Stimulated activated naive B cell treated with anti-CD40 and anti-IgM and Interleukin-4, amounts not matched to agents 10 μg/mL and 1 μg/mL and 100 μg/mL, for 72 hours (primary cell): ENCODE measurements at regions not wholly inside any gene's neighbourhood (a gene's known extent, or its start where the extent isn't known, plus 50 kb on each side); places are given as distances from the start of the nearest gene placed in this dataset.

Experiments used
- ATAC-seq, 2 donors: fragments of 150-1000 bp; cut with Tn5 transposase; replicated peaks; 2 replicates each; pipeline ENCODE4 v1.10.0; 2021; ENCODE audit warnings: moderate library complexity in 1 of 2
- DNase-seq: peaks from one replicate; pipeline ENCODE4 v3.0.0; 2021
- H3K27ac Mint-ChIP-seq: one replicate; pipeline ENCODE4 v1.8.0; 2022; ENCODE audit warnings: mild to moderate bottlenecking, mixed read lengths
- H3K27me3 Mint-ChIP-seq, 2 donors: one replicate each; pipeline ENCODE4 v1.8.0; 2022; ENCODE audit warnings: mixed read lengths in 2 of 2
- H3K36me3 Mint-ChIP-seq, 2 donors: one replicate each; pipeline ENCODE4 v1.8.0; 2022; ENCODE audit warnings: mixed read lengths in 2 of 2, mild to moderate bottlenecking in 1 of 2
- H3K4me1 Mint-ChIP-seq, 2 donors: one replicate each; pipeline ENCODE4 v1.8.0; 2022; ENCODE audit warnings: mixed read lengths in 2 of 2, mild to moderate bottlenecking in 1 of 2
- H3K4me3 Mint-ChIP-seq, 2 donors: one replicate each; pipeline ENCODE4 v1.8.0; 2022; ENCODE audit warnings: mild to moderate bottlenecking in 2 of 2, mixed read lengths in 2 of 2, moderate library complexity in 1 of 2
- H3K9me3 Mint-ChIP-seq, 2 donors: one replicate each; pipeline ENCODE4 v1.8.0; 2022; ENCODE audit warnings: mixed read lengths in 2 of 2, mild to moderate bottlenecking in 1 of 2

- DNase-seq (no peak), ATAC-seq (no peak)
- no peak overlapping the region for H3K4me3 Mint-ChIP-seq
- H3K9me3 Mint-ChIP-seq, result no peaks in the 10 kb centered on the region
- H3K27ac Mint-ChIP-seq, result no peak overlapping the region
- peaks cover 0 to under 1% of the 10 kb centered on the region in 2 donors for H3K4me1 Mint-ChIP-seq
- H3K36me3 Mint-ChIP-seq, result no peaks in the 10 kb centered on the region
- peaks cover 18 to 31% of the 10 kb centered on the region in 2 donors for H3K27me3 Mint-ChIP-seq
Measured at GRCh38 chr21:33121715-33122475, 52.0 kb downstream of the OLIG1 start.

GRCh38 chr21:33122507-33122906 is 52.6 kb downstream of the OLIG1 start:
- DNase-seq, result no peak
- peaks cover 24 to 33% of the 10 kb centered on the region in 2 donors for H3K27me3 Mint-ChIP-seq

GRCh38 chr21:33123374-33124123 is 53.6 kb downstream of the OLIG1 start:
- DNase-seq (no peak), ATAC-seq (no peak)
- Mint-ChIP-seq H3K27me3 (peaks cover 33 to 35% of the 10 kb centered on the region in 2 donors), H3K27ac (no peak overlapping the region), H3K4me3 (no peak overlapping the region), H3K36me3 (no peaks in the 10 kb centered on the region), H3K9me3 (no peaks in the 10 kb centered on the region), H3K4me1 (peaks cover 6 to 7% of the 10 kb centered on the region in 2 donors)

More at GRCh38 chr21:33122507-33122906, 52.6 kb downstream of the OLIG1 start:
- Mint-ChIP-seq H3K4me3 (no peak overlapping the region), H3K4me1 (peaks cover 6% of the 10 kb centered on the region in 2 donors), H3K27ac (no peak overlapping the region), H3K36me3 (no peaks in the 10 kb centered on the region), H3K9me3 (no peaks in the 10 kb centered on the region)
- ATAC-seq, result no peak

GRCh38 chr21:33124889-33125288 is 54.9 kb downstream of the OLIG1 start:
- Mint-ChIP-seq H3K9me3 (no peaks in the 10 kb centered on the region), H3K4me3 (no peak overlapping the region), H3K27ac (no peak overlapping the region), H3K36me3 (no peaks in the 10 kb centered on the region), H3K4me1 (peaks cover 6 to 7% of the 10 kb centered on the region in 2 donors), H3K27me3 (peaks cover 42 to 44% of the 10 kb centered on the region in 2 donors)
- ATAC-seq (no peak), DNase-seq (no peak)

GRCh38 chr21:33125680-33126375 is 55.9 kb downstream of the OLIG1 start:
- H3K36me3 Mint-ChIP-seq, result no peaks in the 10 kb centered on the region
- H3K27me3 Mint-ChIP-seq, result peaks cover 50 to 51% of the 10 kb centered on the region in 2 donors
- DNase-seq (no peak), ATAC-seq (no peak)
- H3K27ac Mint-ChIP-seq, result no peak overlapping the region
- no peaks in the 10 kb centered on the region for H3K9me3 Mint-ChIP-seq
- peaks cover 6 to 7% of the 10 kb centered on the region in 2 donors for H3K4me1 Mint-ChIP-seq
- H3K4me3 Mint-ChIP-seq, result no peak overlapping the region

- no peaks in the 10 kb centered on the region for H3K9me3 Mint-ChIP-seq
- H3K4me3 Mint-ChIP-seq, result no peak overlapping the region
- peaks cover 56 to 57% of the 10 kb centered on the region in 2 donors for H3K27me3 Mint-ChIP-seq
Measured at GRCh38 chr21:33126569-33126968, 56.6 kb downstream of the OLIG1 start.

GRCh38 chr21:33127154-33127867 is 57.4 kb downstream of the OLIG1 start:
- H3K4me1 Mint-ChIP-seq, result peaks cover 6 to 7% of the 10 kb centered on the region in 2 donors
- ATAC-seq (peak; percentile 87), DNase-seq (peak; percentile 41)
- H3K4me3 Mint-ChIP-seq, result peak overlapping the region; percentile 75 to 79
- H3K27me3 Mint-ChIP-seq, result peaks cover 53 to 55% of the 10 kb centered on the region in 2 donors
- no peaks in the 10 kb centered on the region for H3K36me3 Mint-ChIP-seq
- H3K9me3 Mint-ChIP-seq, result no peaks in the 10 kb centered on the region
- peak overlapping the region; percentile 7 for H3K27ac Mint-ChIP-seq

More at GRCh38 chr21:33126569-33126968, 56.6 kb downstream of the OLIG1 start:
- H3K27ac Mint-ChIP-seq, result no peak overlapping the region
- DNase-seq (no peak), ATAC-seq (no peak)
- H3K4me1 Mint-ChIP-seq, result peaks cover 6 to 7% of the 10 kb centered on the region in 2 donors
- H3K36me3 Mint-ChIP-seq, result no peaks in the 10 kb centered on the region

GRCh38 chr21:33127868-33128242 is 57.9 kb downstream of the OLIG1 start:
- no peak overlapping the region for H3K4me3 Mint-ChIP-seq
- peak overlapping the region; percentile 7 for H3K27ac Mint-ChIP-seq
- H3K9me3 Mint-ChIP-seq, result no peaks in the 10 kb centered on the region
- H3K4me1 Mint-ChIP-seq, result peaks cover 6 to 7% of the 10 kb centered on the region in 2 donors
- DNase-seq (no peak), ATAC-seq (no peak)
- H3K36me3 Mint-ChIP-seq, result no peaks in the 10 kb centered on the region
- H3K27me3 Mint-ChIP-seq, result peaks cover 51 to 55% of the 10 kb centered on the region in 2 donors

- no peak for ATAC-seq
- Mint-ChIP-seq H3K27ac (no peak overlapping the region), H3K4me3 (no peak overlapping the region), H3K36me3 (no peaks in the 10 kb centered on the region), H3K4me1 (peaks cover 6 to 7% of the 10 kb centered on the region in 2 donors), H3K9me3 (no peaks in the 10 kb centered on the region), H3K27me3 (peaks cover 55% of the 10 kb centered on the region in 2 donors)
- no peak for DNase-seq
Measured at GRCh38 chr21:33128538-33128937, 58.6 kb downstream of the OLIG1 start.

GRCh38 chr21:33132054-33132453 is 62.1 kb downstream of the OLIG1 start:
- DNase-seq, result no peak

GRCh38 chr21:33133892-33134291 is 64.0 kb downstream of the OLIG1 start:
- DNase-seq (no peak), ATAC-seq (no peak)
- Mint-ChIP-seq H3K36me3 (no peaks in the 10 kb centered on the region), H3K27ac (no peak overlapping the region), H3K4me1 (no peaks in the 10 kb centered on the region), H3K9me3 (no peaks in the 10 kb centered on the region), H3K4me3 (no peak overlapping the region), H3K27me3 (peaks cover 27 to 33% of the 10 kb centered on the region in 2 donors)

More at GRCh38 chr21:33132054-33132453, 62.1 kb downstream of the OLIG1 start:
- Mint-ChIP-seq H3K9me3 (no peaks in the 10 kb centered on the region), H3K27me3 (peaks cover 45 to 46% of the 10 kb centered on the region in 2 donors), H3K4me1 (peaks cover 5 to 6% of the 10 kb centered on the region in 2 donors), H3K36me3 (no peaks in the 10 kb centered on the region), H3K4me3 (no peak overlapping the region), H3K27ac (no peak overlapping the region)
- no peak for ATAC-seq

GRCh38 chr21:33135925-33136324 is 66.0 kb downstream of the OLIG1 start:
- Mint-ChIP-seq H3K27me3 (peaks cover 21 to 30% of the 10 kb centered on the region in 2 donors), H3K4me1 (no peaks in the 10 kb centered on the region), H3K4me3 (no peak overlapping the region), H3K9me3 (no peaks in the 10 kb centered on the region), H3K36me3 (no peaks in the 10 kb centered on the region), H3K27ac (no peak overlapping the region)
- DNase-seq, result no peak
- ATAC-seq, result no peak

GRCh38 chr21:33136847-33137502 is 67.0 kb downstream of the OLIG1 start:
- Mint-ChIP-seq H3K4me3 (no peak overlapping the region), H3K4me1 (peaks cover 0 to 2% of the 10 kb centered on the region in 2 donors), H3K36me3 (no peaks in the 10 kb centered on the region), H3K27ac (no peak overlapping the region), H3K27me3 (peaks cover 12 to 24% of the 10 kb centered on the region in 2 donors), H3K9me3 (no peaks in the 10 kb centered on the region)
- DNase-seq, result no peak
- ATAC-seq, result no peak
